ENCODE measurements at regions not wholly inside any gene's neighbourhood (a gene's known extent, or its start where the extent isn't known, plus 50 kb on each side); places are given as distances from the start of the nearest gene placed in this dataset.

GRCh38 chr4:30416547-30416946, 303.6 kb upstream of the PCDH7 start:
- DNase-seq (ENCODE audit: low spot score), result no peak
- no peak overlapping the region for H3K27ac ChIP-seq (ENCODE audit: low read depth, low read length, poor library complexity, severe bottlenecking)
- CTCF ChIA-PET (ENCODE audit: unreplicated experiment), result no interaction called here
- H2AFZ ChIP-seq (ENCODE audit: low read length), result no peak overlapping the region
- H3K36me3 ChIP-seq (ENCODE audit: insufficient read depth, low read length), result no peaks in the 10 kb centered on the region
- POLR2A ChIA-PET, result no interaction called here
- H3K9me3 ChIP-seq (ENCODE audit: low read length), result 0 out of 2 replicates have a peak, but pooled peaks cover 24% of the 10 kb centered on the region
- no peaks in the 10 kb centered on the region for H3K79me2 ChIP-seq (ENCODE audit: insufficient read depth, low read depth, low read length)
- no peaks in the 10 kb centered on the region for H3K4me1 ChIP-seq (ENCODE audit: insufficient read depth, low read length, poor library complexity, severe bottlenecking)
- TF ChIP-seq CTCF (conservative IDR thresholded peaks at IDR 0.05; ENCODE audit: low read length), result no peak
- TF ChIP-seq EZH2phosphoT487 (IDR thresholded peaks at IDR 0.05; ENCODE audit: borderline replicate concordance, low read depth, low read length), result no peak
- no peak overlapping the region for H3K4me3 ChIP-seq (ENCODE audit: low read depth, low read length, poor library complexity, severe bottlenecking)
- no peaks in the 10 kb centered on the region for H4K20me1 ChIP-seq (ENCODE audit: insufficient read depth, low read length)
- no TSS peak for BruUV-seq (replicated peaks)
- no peak overlapping the region for H3K4me2 ChIP-seq (ENCODE audit: low read length)
- no peaks in the 10 kb centered on the region for H3K9me2 ChIP-seq (ENCODE audit: insufficient read depth, low read length)
- intact Hi-C loops (cut with micrococcal nuclease; ENCODE audit: unreplicated experiment), result no loop called here

GRCh38 chr4:30427932-30428331, 292.2 kb upstream of the PCDH7 start:
- intact Hi-C loops (cut with micrococcal nuclease; ENCODE audit: unreplicated experiment), result no loop called here
- no peak for DNase-seq (ENCODE audit: low spot score)
- no TSS peak for BruUV-seq (replicated peaks)
- no peak for TF ChIP-seq EZH2phosphoT487 (IDR thresholded peaks at IDR 0.05; ENCODE audit: borderline replicate concordance, low read depth, low read length)
- TF ChIP-seq CTCF (conservative IDR thresholded peaks at IDR 0.05; ENCODE audit: low read length), result no peak
- no peaks in the 10 kb centered on the region for H3K36me3 ChIP-seq (ENCODE audit: insufficient read depth, low read length)
- no peak overlapping the region for H3K4me3 ChIP-seq (ENCODE audit: low read depth, low read length, poor library complexity, severe bottlenecking)
- POLR2A ChIA-PET, result no interaction called here
- no peaks in the 10 kb centered on the region for H4K20me1 ChIP-seq (ENCODE audit: insufficient read depth, low read length)
- no peaks in the 10 kb centered on the region for H3K9me2 ChIP-seq (ENCODE audit: insufficient read depth, low read length)
- CTCF ChIA-PET (ENCODE audit: unreplicated experiment), result no interaction called here
- H3K4me2 ChIP-seq (ENCODE audit: low read length), result no peak overlapping the region
- H2AFZ ChIP-seq (ENCODE audit: low read length), result no peak overlapping the region
- no peaks in the 10 kb centered on the region for H3K79me2 ChIP-seq (ENCODE audit: insufficient read depth, low read depth, low read length)
- no peak overlapping the region for H3K27ac ChIP-seq (ENCODE audit: low read depth, low read length, poor library complexity, severe bottlenecking)
- H3K9me3 ChIP-seq (ENCODE audit: low read length), result no peaks in the 10 kb centered on the region
- H3K4me1 ChIP-seq (ENCODE audit: insufficient read depth, low read length, poor library complexity, severe bottlenecking), result no peaks in the 10 kb centered on the region

GRCh38 chr4:30429813-30430761, 290.1 kb upstream of the PCDH7 start:
- intact Hi-C loops (cut with micrococcal nuclease; ENCODE audit: unreplicated experiment), result no loop called here
- Histone ChIP-seq H3K4me1 (ENCODE audit: insufficient read depth, low read length, poor library complexity, severe bottlenecking) (no peaks in the 10 kb centered on the region), H4K20me1 (ENCODE audit: insufficient read depth, low read length) (no peaks in the 10 kb centered on the region), H2AFZ (ENCODE audit: low read length) (no peak overlapping the region), H3K79me2 (ENCODE audit: insufficient read depth, low read depth, low read length) (no peaks in the 10 kb centered on the region), H3K36me3 (ENCODE audit: insufficient read depth, low read length) (no peaks in the 10 kb centered on the region), H3K4me3 (ENCODE audit: low read depth, low read length, poor library complexity, severe bottlenecking) (no peak overlapping the region), H3K27ac (ENCODE audit: low read depth, low read length, poor library complexity, severe bottlenecking) (no peak overlapping the region), H3K9me3 (ENCODE audit: low read length) (no peaks in the 10 kb centered on the region), H3K9me2 (ENCODE audit: insufficient read depth, low read length) (no peaks in the 10 kb centered on the region), H3K4me2 (ENCODE audit: low read length) (no peak overlapping the region)
- BruUV-seq (replicated peaks), result no TSS peak
- TF ChIP-seq EZH2phosphoT487 (IDR thresholded peaks at IDR 0.05; ENCODE audit: borderline replicate concordance, low read depth, low read length), result no peak
- no peak for TF ChIP-seq CTCF (conservative IDR thresholded peaks at IDR 0.05; ENCODE audit: low read length)
- CTCF ChIA-PET (ENCODE audit: unreplicated experiment), result no interaction called here
- no peak for DNase-seq (ENCODE audit: low spot score)
- POLR2A ChIA-PET, result interaction anchor here (0.7 kb wide), 1 partner anchor 20 kb away, joined by 3 read pairs; no protein-coding TSS in a partner anchor
